SK-MEL-5 (cell line): ENCODE measurements at regions not wholly inside any gene's neighbourhood (a gene's known extent, or its start where the extent isn't known, plus 50 kb on each side); places are given as distances from the start of the nearest gene placed in this dataset.

Experiments used
- DNase-seq: peaks from one replicate; pipeline ENCODE4 v3.0.0-alpha.2; 2016; ENCODE audit warnings: low read depth, low spot score
- in situ Hi-C: cut with HindIII; loops from 2 replicates; pipeline ENCODE4 v1.10.0; 2016; ENCODE audit warnings: low sequenced_read_pairs, high pct_unique_total_duplicates, low pct_unique_long_range_greater_than_20kb
- small RNA-seq, 2 experiments: library from RNA; depleted of rRNA; stranded (forward); fragments of <200 nt; gene quantifications; one replicate each; pipeline ENCODE3, GENCODE V24; 2014

- in situ Hi-C loops: no loop called here
- DNase-seq: no peak
Observed at GRCh38 chr5:81803812-81804211, 52.9 kb upstream of the SSBP2 start.

DNA sequence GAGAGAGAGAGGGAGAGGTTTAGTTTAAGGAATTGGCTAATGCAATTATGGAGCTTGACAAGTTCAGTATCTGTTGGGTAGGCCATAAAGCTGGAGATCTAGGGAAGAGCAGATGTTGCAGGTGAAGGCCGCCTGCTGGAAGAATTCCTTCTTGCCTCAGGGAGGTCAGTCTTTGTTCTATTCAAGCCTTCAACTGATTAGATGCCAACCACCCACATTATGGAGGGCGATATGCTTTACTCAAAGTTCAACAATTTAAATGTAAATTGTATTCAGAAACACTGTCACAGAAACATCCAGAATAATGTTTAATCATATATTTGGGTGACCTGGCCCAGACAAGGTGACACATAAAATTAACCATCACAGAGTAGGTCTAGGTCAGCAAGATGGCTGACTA is 51.7 kb upstream of the SSBP2 start:
- in situ Hi-C loops: no loop called here
- no peak for DNase-seq

GRCh38 chr5:81802020-81802419 is 51.1 kb upstream of the SSBP2 start:
- in situ Hi-C loops: no loop called here
- no peak for DNase-seq

GRCh38 chr5:81800797-81801196 is 49.9 kb upstream of the SSBP2 start:
- in situ Hi-C loops: no loop called here
- DNase-seq: no peak

Small RNAs in the stretch of these regions (small RNA-seq; reads per million reads assigned to genes)
- gene SEM1P1: 0 reads per million in 2 experiments
